NCI-H2029 (cell line): ENCODE measurements at regions not wholly inside any gene's neighbourhood (a gene's known extent, or its start where the extent isn't known, plus 50 kb on each side); places are given as distances from the start of the nearest gene placed in this dataset.
"Not testable (repeated sequence)": the region's sequence is repeated elsewhere in the genome, so short reads cannot be mapped to it uniquely, and the experiment has no call there.

Source experiments
- DNase-seq: peaks from one replicate; lab custom pipeline; 2025; lab: John Stamatoyannopoulos, UW

GRCh38 chr22:23460517-23461031, 119.5 kb downstream of the IGLL1 start:
- not testable (repeated sequence) for DNase-seq

GRCh38 chr22:23459645-23460516, 120.2 kb downstream of the IGLL1 start:
- DNase-seq = not testable (repeated sequence)

GRCh38 chr22:23458663-23459541, 121.2 kb downstream of the IGLL1 start:
- no peak for DNase-seq

GRCh38 chr22:23457380-23457985, 122.6 kb downstream of the IGLL1 start:
- DNase-seq = no peak

GRCh38 chr22:23456666-23457379, 123.3 kb downstream of the IGLL1 start:
- DNase-seq = not testable (repeated sequence)

GRCh38 chr22:23454345-23454744, 125.7 kb downstream of the IGLL1 start:
- DNase-seq = not testable (repeated sequence)

GRCh38 chr22:23453277-23453676, 126.8 kb downstream of the IGLL1 start:
- DNase-seq = no peak

GRCh38 chr22:23452231-23453010, 127.7 kb downstream of the IGLL1 start:
- no peak for DNase-seq

- DNase-seq = not testable (repeated sequence)
Observed at GRCh38 chr22:23451452-23452230, 128.4 kb downstream of the IGLL1 start.

- DNase-seq = not testable (repeated sequence)
Observed at GRCh38 chr22:23450821-23451220, 129.3 kb downstream of the IGLL1 start.

- DNase-seq = no peak
Observed at GRCh38 chr22:23450434-23450795, 129.7 kb downstream of the IGLL1 start.

- DNase-seq = not testable (repeated sequence)
Observed at GRCh38 chr22:23449748-23450433, 130.2 kb downstream of the IGLL1 start.

GRCh38 chr22:23448499-23449288, 131.4 kb downstream of the IGLL1 start:
- DNase-seq = not testable (repeated sequence)

- no peak for DNase-seq
Observed at GRCh38 chr22:23446796-23447350, 133.2 kb downstream of the IGLL1 start.

GRCh38 chr22:23446194-23446593, 133.9 kb downstream of the IGLL1 start:
- not testable (repeated sequence) for DNase-seq

GRCh38 chr22:23443905-23444304, 136.2 kb downstream of the IGLL1 start:
- DNase-seq = not testable (repeated sequence)

- not testable (repeated sequence) for DNase-seq
Observed at GRCh38 chr22:23439581-23439980, 140.5 kb downstream of the IGLL1 start.

- no peak for DNase-seq
Observed at GRCh38 chr22:23438216-23438615, 141.9 kb downstream of the IGLL1 start.
